BLaER1 (cell line): ENCODE measurements at regions not wholly inside any gene's neighbourhood (a gene's known extent, or its start where the extent isn't known, plus 50 kb on each side); places are given as distances from the start of the nearest gene placed in this dataset.

Source experiments
- H3K27ac ChIP-seq: shearing (Covaris generic); formaldehyde crosslinking; 2 replicates; pipeline ENCODE4 v1.8.1; 2022
- H3K27me3 ChIP-seq: shearing (Covaris generic); formaldehyde crosslinking; 2 replicates; pipeline ENCODE4 v1.8.1; 2022
- H3K36me3 ChIP-seq: shearing (Covaris generic); formaldehyde crosslinking; 2 replicates; pipeline ENCODE4 v1.8.1; 2022
- H3K4me1 ChIP-seq: shearing (Covaris generic); formaldehyde crosslinking; 2 replicates; pipeline ENCODE4 v1.8.1; 2022
- H3K4me2 ChIP-seq: shearing (Covaris generic); formaldehyde crosslinking; 2 replicates; pipeline ENCODE4 v1.8.1; 2022
- H3K4me3 ChIP-seq: shearing (Covaris generic); formaldehyde crosslinking; 2 replicates; pipeline ENCODE4 v1.8.1; 2022
- H3K9ac ChIP-seq: shearing (Covaris generic); formaldehyde crosslinking; 2 replicates; pipeline ENCODE4 v1.8.1; 2022
- H3K9me3 ChIP-seq: shearing (Covaris generic); formaldehyde crosslinking; 2 replicates; pipeline ENCODE4 v1.8.1; 2022
- H4K20me1 ChIP-seq: shearing (Covaris generic); formaldehyde crosslinking; 2 replicates; pipeline ENCODE4 v1.8.1; 2022
- Cebpa-rat ChIP-seq: shearing (Covaris generic); IDR thresholded peaks from 2 replicates; pipeline ENCODE4 v1.8.1; 2022

- H3K27ac ChIP-seq, result no peak overlapping the region
- H3K36me3 ChIP-seq, result no peaks in the 10 kb centered on the region
- TF ChIP-seq Cebpa-rat, result no peak
Observed at GRCh38 chr13:34265046-34265679, 447.2 kb downstream of the RFC3 start.

GRCh38 chr13:34276764-34277163 lies 458.8 kb downstream of the RFC3 start:
- Histone ChIP-seq H3K36me3 (no peaks in the 10 kb centered on the region), H3K4me2 (no peak overlapping the region), H3K4me3 (no peak overlapping the region), H3K4me1 (no peaks in the 10 kb centered on the region), H4K20me1 (no peaks in the 10 kb centered on the region), H3K9me3 (peaks cover 10% of the 10 kb centered on the region), H3K27me3 (no peaks in the 10 kb centered on the region), H3K9ac (no peak overlapping the region), H3K27ac (no peak overlapping the region)
- TF ChIP-seq Cebpa-rat, result no peak

More at GRCh38 chr13:34265046-34265679, 447.2 kb downstream of the RFC3 start:
- H3K9ac ChIP-seq, result no peak overlapping the region
- no peaks in the 10 kb centered on the region for H3K4me1 ChIP-seq
- no peaks in the 10 kb centered on the region for H4K20me1 ChIP-seq
- no peak overlapping the region for H3K4me2 ChIP-seq
- no peaks in the 10 kb centered on the region for H3K27me3 ChIP-seq
- no peak overlapping the region for H3K4me3 ChIP-seq
- H3K9me3 ChIP-seq, result peaks cover 8% of the 10 kb centered on the region; the same call in 1 of the 2 replicates

- no peak for TF ChIP-seq Cebpa-rat
- no peak overlapping the region for H3K9ac ChIP-seq
- H3K36me3 ChIP-seq, result no peaks in the 10 kb centered on the region
- H3K4me2 ChIP-seq, result no peak overlapping the region
- H3K9me3 ChIP-seq, result peaks cover 10% of the 10 kb centered on the region
- no peaks in the 10 kb centered on the region for H3K27me3 ChIP-seq
- H3K27ac ChIP-seq, result no peak overlapping the region
- H3K4me3 ChIP-seq, result no peak overlapping the region
- H4K20me1 ChIP-seq, result no peaks in the 10 kb centered on the region
- H3K4me1 ChIP-seq, result no peaks in the 10 kb centered on the region
Observed at GRCh38 chr13:34277936-34278335, 460.0 kb downstream of the RFC3 start.

- no peaks in the 10 kb centered on the region for H3K4me1 ChIP-seq
- H3K27me3 ChIP-seq, result no peaks in the 10 kb centered on the region
- H3K4me2 ChIP-seq, result no peak overlapping the region
- H3K27ac ChIP-seq, result no peak overlapping the region
- no peak overlapping the region for H3K9ac ChIP-seq
- TF ChIP-seq Cebpa-rat, result no peak
- H3K36me3 ChIP-seq, result no peaks in the 10 kb centered on the region
- peaks cover 15% of the 10 kb centered on the region for H3K9me3 ChIP-seq
- no peaks in the 10 kb centered on the region for H4K20me1 ChIP-seq
- no peak overlapping the region for H3K4me3 ChIP-seq
Observed at GRCh38 chr13:34278780-34279179, 460.8 kb downstream of the RFC3 start.

GRCh38 chr13:34290661-34291060 lies 472.7 kb downstream of the RFC3 start:
- peaks cover 7% of the 10 kb centered on the region for H3K4me1 ChIP-seq
- no peak overlapping the region for H3K9ac ChIP-seq
- H3K27ac ChIP-seq, result no peak overlapping the region
- H4K20me1 ChIP-seq, result no peaks in the 10 kb centered on the region
- no peaks in the 10 kb centered on the region for H3K36me3 ChIP-seq
- no peak overlapping the region for H3K4me3 ChIP-seq
- no peak for TF ChIP-seq Cebpa-rat
- H3K4me2 ChIP-seq, result peak overlapping the region; percentile 18; the same call in 1 of the 2 replicates
- no peaks in the 10 kb centered on the region for H3K9me3 ChIP-seq
- H3K27me3 ChIP-seq, result no peaks in the 10 kb centered on the region

- Histone ChIP-seq H3K27me3 (no peaks in the 10 kb centered on the region), H3K9ac (no peak overlapping the region), H3K4me3 (no peak overlapping the region), H4K20me1 (no peaks in the 10 kb centered on the region), H3K4me2 (no peak overlapping the region), H3K27ac (no peak overlapping the region), H3K36me3 (no peaks in the 10 kb centered on the region), H3K9me3 (no peaks in the 10 kb centered on the region), H3K4me1 (peaks cover 7% of the 10 kb centered on the region)
- no peak for TF ChIP-seq Cebpa-rat
Observed at GRCh38 chr13:34294483-34295129, 476.7 kb downstream of the RFC3 start.

GRCh38 chr13:34300559-34300958 lies 482.6 kb downstream of the RFC3 start:
- Histone ChIP-seq H3K4me3 (no peak overlapping the region), H3K27me3 (no peaks in the 10 kb centered on the region), H3K9me3 (no peaks in the 10 kb centered on the region), H3K9ac (no peak overlapping the region), H3K4me2 (no peak overlapping the region), H4K20me1 (no peaks in the 10 kb centered on the region), H3K36me3 (no peaks in the 10 kb centered on the region), H3K27ac (no peak overlapping the region), H3K4me1 (no peaks in the 10 kb centered on the region)
- TF ChIP-seq Cebpa-rat, result no peak

- Histone ChIP-seq H3K9ac (no peak overlapping the region), H3K36me3 (no peaks in the 10 kb centered on the region), H3K4me1 (no peaks in the 10 kb centered on the region), H4K20me1 (no peaks in the 10 kb centered on the region), H3K27ac (no peak overlapping the region), H3K27me3 (no peaks in the 10 kb centered on the region), H3K4me2 (no peak overlapping the region), H3K4me3 (no peak overlapping the region), H3K9me3 (no peaks in the 10 kb centered on the region)
- no peak for TF ChIP-seq Cebpa-rat
Observed at GRCh38 chr13:34302596-34302995, 484.6 kb downstream of the RFC3 start.

- Histone ChIP-seq H3K27me3 (no peaks in the 10 kb centered on the region), H3K27ac (no peak overlapping the region), H3K4me3 (no peak overlapping the region), H4K20me1 (no peaks in the 10 kb centered on the region), H3K4me1 (no peaks in the 10 kb centered on the region), H3K9me3 (no peaks in the 10 kb centered on the region), H3K36me3 (no peaks in the 10 kb centered on the region), H3K4me2 (no peak overlapping the region), H3K9ac (no peak overlapping the region)
- no peak for TF ChIP-seq Cebpa-rat
Observed at GRCh38 chr13:34303346-34303745, 485.4 kb downstream of the RFC3 start.

- H3K4me3 ChIP-seq, result no peak overlapping the region
Observed at GRCh38 chr13:34307607-34308006, 489.7 kb downstream of the RFC3 start.

More at GRCh38 chr13:34307607-34308006, 489.7 kb downstream of the RFC3 start:
- H3K9me3 ChIP-seq, result no peaks in the 10 kb centered on the region
- H3K4me2 ChIP-seq, result no peak overlapping the region
- no peak for TF ChIP-seq Cebpa-rat
- no peaks in the 10 kb centered on the region for H4K20me1 ChIP-seq
- no peaks in the 10 kb centered on the region for H3K27me3 ChIP-seq
- no peaks in the 10 kb centered on the region for H3K36me3 ChIP-seq
- no peak overlapping the region for H3K9ac ChIP-seq
- no peak overlapping the region for H3K27ac ChIP-seq
- H3K4me1 ChIP-seq, result no peaks in the 10 kb centered on the region
